ENCODE measurements at regions not wholly inside any gene's neighbourhood (a gene's known extent, or its start where the extent isn't known, plus 50 kb on each side); places are given as distances from the start of the nearest gene placed in this dataset.

GRCh38 chr2:239781454-239781853 lies 243.7 kb downstream of the NDUFA10 start:
- TF ChIP-seq EZH2 (IDR thresholded peaks at IDR 0.05; ENCODE audit: low read length) (no peak), CTCF (optimal IDR thresholded peaks at IDR 0.05 in 1 of 3, IDR thresholded peaks at IDR 0.05 in 1 of 3, conservative IDR thresholded peaks at IDR 0.05 in 1 of 3; ENCODE audit: extremely low read depth in 1 of 3, insufficient read depth in 2 of 3, low read length in 3 of 3) (no peak)
- no peak overlapping the region for H3K27ac ChIP-seq (ENCODE audit: control insufficient read depth, insufficient read depth, low read length)
- FAIRE-seq, result no peak

GRCh38 chr2:239780236-239780994 lies 244.7 kb downstream of the NDUFA10 start:
- FAIRE-seq (no peak), DNase-seq (ENCODE audit: low read depth, low spot score) (no peak)
- Histone ChIP-seq H3K27ac (ENCODE audit: control insufficient read depth, insufficient read depth, low read length) (no peak overlapping the region), H3K36me3 (ENCODE audit: control insufficient read depth in 2 of 2, extremely low read depth in 1 of 2, insufficient read depth in 2 of 2, low read length in 2 of 2) (no peaks in the 10 kb centered on the region), H3K4me3 (ENCODE audit: control insufficient read depth in 2 of 3, extremely low read depth in 1 of 3, insufficient read depth in 2 of 3, low read depth in 1 of 3, low read length in 3 of 3) (no peak overlapping the region), H3K9me1 (ENCODE audit: control insufficient read depth, extremely low read depth, insufficient read depth, low read length) (no peaks in the 10 kb centered on the region), H3K4me2 (ENCODE audit: control insufficient read depth, extremely low read depth, insufficient read depth, low read depth, low read length) (no peak overlapping the region), H3K27me3 (ENCODE audit: control insufficient read depth, extremely low read depth, insufficient read depth, low read length) (peaks cover 40% of the 10 kb centered on the region), H2AFZ (ENCODE audit: control insufficient read depth, low read length) (no peak overlapping the region), H3K79me2 (ENCODE audit: control insufficient read depth, insufficient read depth, low read length) (no peaks in the 10 kb centered on the region), H3K4me1 (ENCODE audit: control insufficient read depth, extremely low read depth, insufficient read depth, low read length) (no peaks in the 10 kb centered on the region), H3K9ac (ENCODE audit: control insufficient read depth, extremely low read depth, insufficient read depth, low read length) (no peak overlapping the region), H3K9me3 (ENCODE audit: control insufficient read depth, low read depth, low read length) (no peaks in the 10 kb centered on the region), H4K20me1 (ENCODE audit: control insufficient read depth, extremely low read depth, insufficient read depth, low read length) (no peaks in the 10 kb centered on the region)
- dilution Hi-C loops (cut with MboI; ENCODE audit: extremely low pct_ligation_motif_present, low sequenced_read_pairs), result no loop called here
- TF ChIP-seq CTCF (optimal IDR thresholded peaks at IDR 0.05 in 1 of 3, IDR thresholded peaks at IDR 0.05 in 1 of 3, conservative IDR thresholded peaks at IDR 0.05 in 1 of 3; ENCODE audit: extremely low read depth in 1 of 3, insufficient read depth in 2 of 3, low read length in 3 of 3) (no peak), EZH2 (IDR thresholded peaks at IDR 0.05; ENCODE audit: low read length) (no peak)

More at GRCh38 chr2:239781454-239781853, 243.7 kb downstream of the NDUFA10 start:
- Histone ChIP-seq H3K79me2 (ENCODE audit: control insufficient read depth, insufficient read depth, low read length) (no peaks in the 10 kb centered on the region), H2AFZ (ENCODE audit: control insufficient read depth, low read length) (no peak overlapping the region), H3K9me1 (ENCODE audit: control insufficient read depth, extremely low read depth, insufficient read depth, low read length) (no peaks in the 10 kb centered on the region), H3K9ac (ENCODE audit: control insufficient read depth, extremely low read depth, insufficient read depth, low read length) (no peak overlapping the region), H3K36me3 (ENCODE audit: control insufficient read depth in 2 of 2, extremely low read depth in 1 of 2, insufficient read depth in 2 of 2, low read length in 2 of 2) (no peaks in the 10 kb centered on the region), H4K20me1 (ENCODE audit: control insufficient read depth, extremely low read depth, insufficient read depth, low read length) (no peaks in the 10 kb centered on the region), H3K27me3 (ENCODE audit: control insufficient read depth, extremely low read depth, insufficient read depth, low read length) (peaks cover 30% of the 10 kb centered on the region), H3K4me1 (ENCODE audit: control insufficient read depth, extremely low read depth, insufficient read depth, low read length) (no peaks in the 10 kb centered on the region), H3K9me3 (ENCODE audit: control insufficient read depth, low read depth, low read length) (no peaks in the 10 kb centered on the region), H3K4me2 (ENCODE audit: control insufficient read depth, extremely low read depth, insufficient read depth, low read depth, low read length) (no peak overlapping the region), H3K4me3 (ENCODE audit: control insufficient read depth in 2 of 3, extremely low read depth in 1 of 3, insufficient read depth in 2 of 3, low read depth in 1 of 3, low read length in 3 of 3) (no peak overlapping the region)
- dilution Hi-C loops (cut with MboI; ENCODE audit: extremely low pct_ligation_motif_present, low sequenced_read_pairs), result no loop called here
- no peak for DNase-seq (ENCODE audit: low read depth, low spot score)

Data from keratinocyte (primary cell).